ENCODE measurements at regions not wholly inside any gene's neighbourhood (a gene's known extent, or its start where the extent isn't known, plus 50 kb on each side); places are given as distances from the start of the nearest gene placed in this dataset.
"Not testable (repeated sequence)": the region's sequence is repeated elsewhere in the genome, so short reads cannot be mapped to it uniquely, and the experiment has no call there.

GRCh38 chr7:118995350-118995749 is 770.8 kb downstream of the ANKRD7 start:
- no peaks in the 10 kb centered on the region for H3K27me3 Mint-ChIP-seq
- ATAC-seq (ENCODE audit: low read depth in 2 of 2) (no peak), DNase-seq (no peak)
- no peak overlapping the region for H3K4me3 Mint-ChIP-seq
- H3K36me3 Mint-ChIP-seq = no peaks in the 10 kb centered on the region
- no peaks in the 10 kb centered on the region for H3K4me1 Mint-ChIP-seq
- H3K9me3 Mint-ChIP-seq = no peaks in the 10 kb centered on the region
- no peak overlapping the region for H3K27ac Mint-ChIP-seq

- Mint-ChIP-seq H3K9me3 (peaks cover 0 to 6% (median 1%) of the 10 kb centered on the region in 7 donors), H3K27ac (no peak overlapping the region), H3K27me3 (no peaks in the 10 kb centered on the region), H3K4me1 (no peaks in the 10 kb centered on the region), H3K4me3 (no peak overlapping the region), H3K36me3 (no peaks in the 10 kb centered on the region)
- no peak for ATAC-seq (ENCODE audit: low read depth in 2 of 2)
- no peak for DNase-seq
Observed at GRCh38 chr7:119007236-119007635, 782.7 kb downstream of the ANKRD7 start.

DNA sequence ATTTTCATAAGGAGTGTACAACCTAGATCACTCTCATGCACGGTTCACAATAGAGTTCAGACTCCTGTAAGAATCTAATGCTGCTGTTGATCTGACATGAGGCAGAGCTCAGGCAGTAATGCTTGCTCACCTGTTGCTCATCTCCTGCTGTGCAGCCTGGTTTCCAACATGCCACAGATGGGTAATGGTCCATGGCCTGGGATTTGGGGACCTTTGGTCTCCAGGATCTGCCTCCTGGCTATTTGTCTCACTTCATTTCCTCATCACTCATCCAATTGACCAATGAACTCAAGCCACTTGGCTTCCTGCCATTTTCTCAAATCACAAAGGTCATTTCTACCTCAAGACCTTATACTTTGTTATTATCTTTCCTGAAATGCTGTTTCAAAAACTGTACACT is 786.1 kb downstream of the ANKRD7 start:
- ATAC-seq (ENCODE audit: low read depth in 2 of 2) = no peak
- no peak overlapping the region for H3K4me3 Mint-ChIP-seq
- no peak for DNase-seq
- no peaks in the 10 kb centered on the region for H3K36me3 Mint-ChIP-seq
- peaks cover 0 to 6% (median 1%) of the 10 kb centered on the region in 7 donors for H3K9me3 Mint-ChIP-seq
- H3K27ac Mint-ChIP-seq = no peak overlapping the region
- no peaks in the 10 kb centered on the region for H3K27me3 Mint-ChIP-seq
- H3K4me1 Mint-ChIP-seq = no peaks in the 10 kb centered on the region

- ATAC-seq (ENCODE audit: low read depth in 2 of 2) (no peak), DNase-seq (no peak)
- no peak overlapping the region for H3K4me3 Mint-ChIP-seq
- peaks cover 2 to 12% (median 7%) of the 10 kb centered on the region in 7 donors for H3K9me3 Mint-ChIP-seq
- no peak overlapping the region for H3K27ac Mint-ChIP-seq
- H3K4me1 Mint-ChIP-seq = no peaks in the 10 kb centered on the region
- H3K36me3 Mint-ChIP-seq = no peaks in the 10 kb centered on the region
- H3K27me3 Mint-ChIP-seq = no peaks in the 10 kb centered on the region
Observed at GRCh38 chr7:119026391-119026790, 801.9 kb downstream of the ANKRD7 start.

DNA sequence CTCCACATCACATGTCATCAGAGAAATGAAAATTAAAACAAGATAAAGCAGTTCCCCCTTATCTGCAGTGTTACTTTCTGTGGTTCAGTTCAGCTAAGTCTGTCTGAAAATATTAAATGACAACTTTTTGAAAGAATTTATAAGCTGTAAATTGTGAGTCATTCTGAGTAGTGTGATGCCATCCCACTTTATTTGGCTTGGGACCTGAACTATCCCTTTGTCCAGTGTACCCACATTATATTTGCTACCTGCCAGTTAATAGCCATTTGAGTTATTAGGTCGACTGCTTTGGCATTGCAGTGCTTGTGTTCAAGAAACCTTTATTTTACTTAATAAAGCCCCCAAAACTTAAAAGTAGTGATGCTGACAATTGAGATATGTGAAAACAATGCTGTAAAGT is 804.2 kb downstream of the ANKRD7 start:
- Mint-ChIP-seq H3K9me3 (peaks cover 0 to 13% (median 4%) of the 10 kb centered on the region in 7 donors), H3K4me3 (no peak overlapping the region), H3K4me1 (no peaks in the 10 kb centered on the region), H3K27ac (no peak overlapping the region), H3K27me3 (no peaks in the 10 kb centered on the region), H3K36me3 (no peaks in the 10 kb centered on the region)
- no peak for ATAC-seq (ENCODE audit: low read depth in 2 of 2)
- DNase-seq = no peak

DNA sequence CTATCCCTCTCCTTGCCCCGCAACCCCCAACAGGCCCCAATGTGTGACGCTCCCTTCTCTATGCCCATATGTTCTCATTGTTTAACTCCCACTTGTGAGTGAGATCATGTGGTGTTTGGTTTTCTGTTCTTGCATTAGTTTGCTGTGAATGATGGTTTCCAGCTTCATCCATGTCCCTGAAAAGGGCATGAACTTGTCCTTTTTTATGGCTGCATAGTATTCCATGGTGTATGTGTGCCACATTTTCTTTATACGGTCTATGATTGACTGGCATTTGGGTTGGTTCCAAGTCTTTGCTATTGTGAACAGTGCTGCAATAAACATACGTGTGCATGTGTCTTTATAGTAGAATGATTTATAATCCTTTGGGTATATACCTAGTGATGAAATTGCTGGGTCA is 807.6 kb downstream of the ANKRD7 start:
- not testable (repeated sequence) for H3K27ac Mint-ChIP-seq; H3K27me3 Mint-ChIP-seq; H3K4me1 Mint-ChIP-seq; ATAC-seq (ENCODE audit: low read depth in 2 of 2); DNase-seq; H3K4me3 Mint-ChIP-seq; H3K36me3 Mint-ChIP-seq
- H3K9me3 Mint-ChIP-seq = peaks cover 0 to 13% (median 3%) of the 10 kb centered on the region in 7 donors

DNA sequence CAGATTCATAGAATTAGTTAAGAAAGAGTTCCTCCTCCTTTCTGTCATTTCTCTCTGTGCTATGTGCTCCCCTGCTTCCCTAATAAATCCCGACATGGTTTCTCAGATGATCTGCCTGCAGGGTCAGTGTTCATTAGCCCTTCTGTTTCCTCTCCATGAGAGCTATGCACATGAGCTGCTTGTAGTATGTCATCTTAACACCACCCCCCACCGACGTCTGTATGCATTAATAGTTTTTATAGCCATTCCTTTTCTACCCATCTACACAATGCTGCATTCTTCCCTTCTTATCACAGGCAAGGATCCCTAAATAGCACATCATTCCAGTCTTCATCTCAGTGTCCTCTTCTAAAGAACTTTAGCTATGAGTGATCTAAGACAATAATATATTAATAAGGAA is 809.1 kb downstream of the ANKRD7 start:
- Mint-ChIP-seq H3K4me3 (no peak overlapping the region), H3K27me3 (no peaks in the 10 kb centered on the region), H3K9me3 (peaks cover 0 to 13% (median 5%) of the 10 kb centered on the region in 7 donors), H3K4me1 (no peaks in the 10 kb centered on the region), H3K36me3 (no peaks in the 10 kb centered on the region), H3K27ac (no peak overlapping the region)
- ATAC-seq (ENCODE audit: low read depth in 2 of 2) (no peak), DNase-seq (no peak)

- Mint-ChIP-seq H3K36me3 (no peaks in the 10 kb centered on the region), H3K27me3 (no peaks in the 10 kb centered on the region), H3K27ac (no peak overlapping the region), H3K4me1 (no peaks in the 10 kb centered on the region), H3K4me3 (no peak overlapping the region), H3K9me3 (peaks cover 0 to 16% (median 3%) of the 10 kb centered on the region in 7 donors)
- no peak for DNase-seq
- no peak for ATAC-seq (ENCODE audit: low read depth in 2 of 2)
Observed at GRCh38 chr7:119037941-119038340, 813.4 kb downstream of the ANKRD7 start.

DNA sequence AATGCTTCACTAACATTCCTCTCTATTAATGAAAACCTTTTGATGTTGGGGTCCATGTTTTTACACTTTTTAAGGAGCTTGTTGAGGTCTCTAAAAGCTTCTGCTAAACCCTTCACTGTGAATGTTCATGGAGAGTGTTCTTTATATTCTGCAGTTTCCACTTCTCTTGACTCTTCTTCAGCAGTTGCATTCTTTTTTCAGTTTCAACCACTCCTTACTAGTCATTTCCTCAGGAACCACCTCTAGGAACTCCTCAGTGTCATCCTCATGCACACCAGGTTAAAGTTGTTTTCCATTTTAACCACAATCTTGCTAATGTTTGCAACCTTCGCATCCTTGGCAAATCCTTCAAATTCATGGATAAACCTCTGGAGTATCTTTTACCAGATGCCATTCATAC is 821.6 kb downstream of the ANKRD7 start:
- Mint-ChIP-seq H3K4me1 (no peaks in the 10 kb centered on the region), H3K4me3 (no peak overlapping the region), H3K36me3 (no peaks in the 10 kb centered on the region), H3K27ac (no peak overlapping the region), H3K9me3 (peaks cover 0 to 5% (median 0%) of the 10 kb centered on the region in 7 donors), H3K27me3 (no peaks in the 10 kb centered on the region)
- DNase-seq (no peak), ATAC-seq (ENCODE audit: low read depth in 2 of 2) (no peak)

DNA sequence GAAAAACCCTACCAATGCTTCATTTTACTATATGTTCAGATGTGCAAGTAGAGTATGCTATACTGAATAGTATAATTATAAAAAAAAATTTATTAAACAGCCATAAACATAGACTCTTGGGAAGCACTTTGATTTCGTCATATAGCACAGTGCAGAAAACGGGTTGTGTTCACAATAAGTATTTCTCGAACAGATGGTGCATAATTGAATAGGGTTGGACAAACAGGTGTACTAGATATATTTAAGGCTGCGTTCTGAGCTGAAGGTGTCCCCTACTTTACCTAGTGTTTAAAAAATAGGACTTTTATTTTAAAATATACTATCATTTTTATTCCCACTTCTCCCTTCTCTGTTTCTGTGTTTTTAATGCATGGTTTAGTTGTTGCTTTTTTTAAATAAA is 841.5 kb downstream of the ANKRD7 start:
- no peak for ATAC-seq (ENCODE audit: low read depth in 2 of 2)
- peak overlapping the region in 1 of 6 donors; percentile 28 for H3K27ac Mint-ChIP-seq
- no peaks in the 10 kb centered on the region for H3K4me1 Mint-ChIP-seq

DNA sequence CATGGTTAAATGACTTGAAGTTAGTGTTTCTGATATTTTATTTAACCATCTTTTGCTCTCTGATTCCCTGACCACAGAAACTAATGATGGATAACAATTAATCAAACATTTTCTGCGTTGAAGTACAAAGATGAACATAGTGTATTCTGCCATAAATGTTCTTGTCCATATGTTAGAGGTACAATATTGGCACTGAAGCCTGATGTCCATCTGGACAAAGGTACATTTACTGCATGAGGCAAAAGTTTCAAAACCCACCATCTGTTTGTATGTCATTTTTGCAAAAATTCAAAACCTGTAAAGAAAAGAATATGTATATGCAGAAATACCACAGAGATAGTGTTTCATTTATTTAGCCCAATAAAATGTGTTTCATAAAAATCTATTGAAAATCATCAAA is 861.5 kb downstream of the ANKRD7 start:
- Mint-ChIP-seq H3K36me3 (no peaks in the 10 kb centered on the region), H3K9me3 (peaks cover 0 to 12% (median 4%) of the 10 kb centered on the region in 7 donors), H3K27ac (no peak overlapping the region), H3K4me3 (no peak overlapping the region), H3K27me3 (no peaks in the 10 kb centered on the region), H3K4me1 (no peaks in the 10 kb centered on the region)
- ATAC-seq (ENCODE audit: low read depth in 2 of 2) (no peak), DNase-seq (no peak)

More for the DNA sequence above, 841.5 kb downstream of the ANKRD7 start:
- Mint-ChIP-seq H3K4me3 (no peak overlapping the region), H3K36me3 (no peaks in the 10 kb centered on the region), H3K27me3 (no peaks in the 10 kb centered on the region), H3K9me3 (peaks cover 0 to 6% (median 0%) of the 10 kb centered on the region in 7 donors)
- no peak for DNase-seq

DNA sequence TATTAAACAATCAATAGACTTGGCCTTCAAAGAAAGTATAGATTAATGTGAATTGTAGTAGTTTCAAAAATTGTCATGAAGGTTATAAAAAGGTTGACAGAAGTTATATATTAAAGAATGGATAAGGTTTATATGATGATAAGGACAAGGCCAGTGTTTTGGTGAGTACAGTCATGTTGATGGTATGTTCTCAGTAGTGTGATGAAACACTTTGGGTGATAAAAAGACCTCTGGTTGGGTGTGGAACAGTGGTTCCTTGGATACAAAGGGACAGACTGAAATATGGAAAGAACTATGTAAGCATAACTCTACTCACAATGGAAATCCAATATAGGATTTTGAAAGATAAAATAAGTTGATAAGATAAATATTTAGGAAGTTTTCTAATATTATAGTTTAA is 866.3 kb downstream of the ANKRD7 start:
- Mint-ChIP-seq H3K36me3 (no peaks in the 10 kb centered on the region), H3K4me1 (no peaks in the 10 kb centered on the region), H3K9me3 (peaks cover 0 to 5% (median 0%) of the 10 kb centered on the region in 7 donors), H3K27ac (no peak overlapping the region), H3K27me3 (no peaks in the 10 kb centered on the region), H3K4me3 (no peak overlapping the region)
- ATAC-seq (ENCODE audit: low read depth in 2 of 2) (no peak), DNase-seq (no peak)

DNA sequence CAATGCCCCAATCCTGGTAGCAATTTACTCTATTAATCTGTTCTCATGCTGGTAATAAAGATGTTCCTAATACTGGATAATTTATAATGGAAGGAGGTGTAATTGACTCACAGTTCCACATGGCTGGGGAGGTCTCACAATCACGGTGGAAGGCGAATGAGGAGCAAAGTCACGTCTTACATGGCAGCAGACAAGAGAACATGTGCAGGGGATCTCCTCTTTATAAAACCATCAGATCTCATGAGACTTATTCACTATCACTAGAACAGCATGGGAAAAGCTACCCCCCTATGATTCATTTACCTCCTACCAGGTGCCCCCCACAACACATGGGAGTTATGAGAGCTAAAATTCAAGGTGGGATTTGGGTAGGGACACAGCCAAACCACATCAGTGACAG is 872.2 kb downstream of the ANKRD7 start:
- H3K36me3 Mint-ChIP-seq = no peaks in the 10 kb centered on the region
- H3K27me3 Mint-ChIP-seq = no peaks in the 10 kb centered on the region
- no peak overlapping the region for H3K4me3 Mint-ChIP-seq
- DNase-seq (no peak), ATAC-seq (ENCODE audit: low read depth in 2 of 2) (no peak)
- no peak overlapping the region for H3K27ac Mint-ChIP-seq
- H3K9me3 Mint-ChIP-seq = peaks cover 0 to 6% (median 0%) of the 10 kb centered on the region in 7 donors
- H3K4me1 Mint-ChIP-seq = no peaks in the 10 kb centered on the region

- H3K36me3 Mint-ChIP-seq; H3K4me3 Mint-ChIP-seq; ATAC-seq (ENCODE audit: low read depth in 2 of 2); H3K27me3 Mint-ChIP-seq; H3K4me1 Mint-ChIP-seq; DNase-seq; H3K27ac Mint-ChIP-seq: not testable (repeated sequence)
- H3K9me3 Mint-ChIP-seq = peaks cover 0 to 11% (median 0%) of the 10 kb centered on the region in 7 donors
Observed at GRCh38 chr7:119100611-119101258, 876.2 kb downstream of the ANKRD7 start.

- Mint-ChIP-seq H3K9me3 (peaks cover 0 to 5% (median 0%) of the 10 kb centered on the region in 7 donors), H3K4me1 (no peaks in the 10 kb centered on the region), H3K4me3 (no peak overlapping the region), H3K27me3 (no peaks in the 10 kb centered on the region), H3K27ac (no peak overlapping the region), H3K36me3 (no peaks in the 10 kb centered on the region)
- no peak for DNase-seq
- ATAC-seq (ENCODE audit: low read depth in 2 of 2) = no peak
Observed at GRCh38 chr7:119102291-119102690, 877.8 kb downstream of the ANKRD7 start.
